Kidney epithelial cell (primary cell): ENCODE measurements at regions not wholly inside any gene's neighbourhood (a gene's known extent, or its start where the extent isn't known, plus 50 kb on each side); places are given as distances from the start of the nearest gene placed in this dataset.
"Not testable (repeated sequence)": the region's sequence is repeated elsewhere in the genome, so short reads cannot be mapped to it uniquely, and the experiment has no call there.

Experiments used
- DNase-seq: peaks from one replicate; pipeline ENCODE4 v3.0.0-alpha.2; 2010; ENCODE audit warnings: low read depth
- H3K27me3 ChIP-seq: 2 replicates; pipeline ENCODE4 v1.6.0; 2011; ENCODE audit warnings: low read length; ENCODE audit not compliant: control insufficient read depth, insufficient read depth
- H3K36me3 ChIP-seq: 2 replicates; pipeline ENCODE4 v1.5.1; 2011; ENCODE audit warnings: low read length; ENCODE audit not compliant: control insufficient read depth, insufficient read depth
- H3K4me3 ChIP-seq: 2 replicates; pipeline ENCODE4 v1.5.1; 2011; ENCODE audit warnings: low read depth, mild to moderate bottlenecking, control low read depth, low read length
- CTCF ChIP-seq: IDR thresholded peaks from 2 replicates; pipeline ENCODE4 v1.5.1; 2011; ENCODE audit warnings: mild to moderate bottlenecking, moderate library complexity, low read length, control low read depth, inconsistent platforms; ENCODE audit not compliant: insufficient read depth, poor library complexity, severe bottlenecking

GRCh38 chr7:121744319-121744718 is 128.6 kb upstream of the PTPRZ1 start:
- Histone ChIP-seq H3K4me3 (no peak overlapping the region), H3K27me3 (no peaks in the 10 kb centered on the region), H3K36me3 (no peaks in the 10 kb centered on the region)
- no peak for DNase-seq
- no peak for TF ChIP-seq CTCF

GRCh38 chr7:121741896-121742295 is 131.1 kb upstream of the PTPRZ1 start:
- no peak for DNase-seq

GRCh38 chr7:121739465-121739864 is 133.5 kb upstream of the PTPRZ1 start:
- DNase-seq: no peak
- Histone ChIP-seq H3K27me3 (no peaks in the 10 kb centered on the region), H3K4me3 (no peak overlapping the region), H3K36me3 (no peaks in the 10 kb centered on the region)
- TF ChIP-seq CTCF: no peak

More at GRCh38 chr7:121741896-121742295, 131.1 kb upstream of the PTPRZ1 start:
- Histone ChIP-seq H3K4me3 (no peak overlapping the region), H3K36me3 (no peaks in the 10 kb centered on the region), H3K27me3 (no peaks in the 10 kb centered on the region)
- TF ChIP-seq CTCF: no peak

- no peak for TF ChIP-seq CTCF
- no peaks in the 10 kb centered on the region for H3K27me3 ChIP-seq
- H3K36me3 ChIP-seq: no peaks in the 10 kb centered on the region
- no peak for DNase-seq
- no peak overlapping the region for H3K4me3 ChIP-seq
These were observed 142.1 kb upstream of the PTPRZ1 start for GRCh38 chr7:121730869-121731268.

GRCh38 chr7:121714559-121715303 is 158.2 kb upstream of the PTPRZ1 start:
- H3K36me3 ChIP-seq: no peaks in the 10 kb centered on the region
- H3K27me3 ChIP-seq: no peaks in the 10 kb centered on the region
- no peak for DNase-seq
- no peak overlapping the region for H3K4me3 ChIP-seq
- TF ChIP-seq CTCF: no peak

- not testable (repeated sequence) for H3K36me3 ChIP-seq, H3K27me3 ChIP-seq, H3K4me3 ChIP-seq, DNase-seq
These were observed 160.0 kb upstream of the PTPRZ1 start for GRCh38 chr7:121712961-121713360.
